ENCODE measurements at regions not wholly inside any gene's neighbourhood (a gene's known extent, or its start where the extent isn't known, plus 50 kb on each side); places are given as distances from the start of the nearest gene placed in this dataset.
"Not testable (repeated sequence)": the region's sequence is repeated elsewhere in the genome, so short reads cannot be mapped to it uniquely, and the experiment has no call there.

DNA sequence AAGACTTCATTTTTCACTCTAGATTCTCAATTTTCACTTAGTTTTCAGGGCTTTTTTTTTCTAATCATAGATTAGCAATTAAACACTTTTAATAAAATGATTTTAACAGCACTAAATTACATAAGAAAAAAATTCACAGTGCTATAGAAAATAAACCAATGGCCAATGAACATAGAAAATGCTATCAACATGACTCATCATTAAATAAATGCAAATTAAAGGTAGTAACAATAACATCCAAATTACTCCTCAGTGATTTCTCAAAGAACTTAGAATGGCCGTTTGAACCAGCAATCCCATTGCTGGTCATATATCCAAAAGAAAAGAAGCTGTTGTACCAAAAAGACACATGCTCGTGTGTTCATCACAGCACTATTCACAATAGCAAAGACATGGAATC lies 1058.9 kb downstream of the UQCRFS1 start:
- no peak overlapping the region for H3K4me3 ChIP-seq (ENCODE audit: low read depth, low read length)

DNA sequence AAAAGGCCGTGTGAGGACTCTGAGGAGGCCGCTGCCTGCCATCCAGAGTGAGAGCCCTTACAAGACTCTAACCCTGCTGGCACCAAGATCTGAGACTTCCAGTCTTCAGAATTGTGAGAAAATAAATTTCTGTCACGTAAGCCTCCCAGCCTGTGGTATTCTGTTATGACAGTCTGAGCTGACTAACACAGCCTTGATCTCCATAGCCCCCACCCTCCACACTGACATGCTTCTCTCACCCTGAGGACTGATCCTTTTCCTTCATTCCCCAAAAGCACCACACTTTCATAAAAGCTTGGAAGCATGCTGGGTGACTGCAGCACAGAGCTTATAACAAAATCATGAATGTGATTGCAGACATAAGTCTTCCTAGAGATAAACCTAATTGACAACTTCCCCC lies 1059.8 kb downstream of the UQCRFS1 start:
- no peak overlapping the region for H3K4me3 ChIP-seq (ENCODE audit: low read depth, low read length)

DNA sequence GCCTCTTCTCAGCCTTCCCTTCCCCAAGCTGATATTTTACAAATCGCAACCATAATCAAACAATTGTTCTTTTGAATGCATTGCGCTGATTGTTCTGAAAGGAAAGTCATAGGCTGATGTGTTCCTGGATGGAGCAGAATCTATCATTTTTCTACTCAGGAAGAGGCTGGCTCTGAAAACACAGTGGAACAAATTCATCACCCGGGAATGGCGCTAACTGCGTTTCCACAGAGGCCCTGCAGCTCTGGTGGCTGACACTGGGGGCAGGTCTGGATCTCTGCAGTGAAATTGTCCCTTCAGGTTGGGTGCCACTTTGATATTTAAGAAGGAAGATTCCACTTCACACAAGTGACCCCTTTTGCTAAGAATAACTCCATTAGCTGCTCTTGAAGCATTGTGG lies 1060.8 kb downstream of the UQCRFS1 start:
- H3K4me3 ChIP-seq (ENCODE audit: low read depth, low read length), result no peak overlapping the region

DNA sequence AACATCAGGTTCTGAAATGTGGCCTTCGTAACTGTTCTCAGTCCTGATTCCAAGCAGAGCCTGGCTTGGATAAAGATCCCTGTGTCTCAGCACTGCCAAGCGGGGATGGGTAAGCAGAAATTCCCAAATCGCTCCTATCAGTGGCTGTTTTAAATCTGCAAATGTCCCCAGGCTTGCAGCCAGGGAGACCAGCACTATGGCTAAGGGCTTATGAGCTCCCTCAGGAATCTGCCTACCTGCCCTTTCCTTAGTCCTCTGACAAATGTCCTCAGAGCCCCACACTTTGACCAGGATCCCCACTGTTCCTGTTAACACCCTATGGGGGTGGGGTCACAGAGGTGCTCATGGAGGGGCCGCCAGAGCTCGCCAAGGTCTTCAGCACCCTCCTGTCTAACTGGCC lies 1062.8 kb downstream of the UQCRFS1 start:
- H3K4me3 ChIP-seq (ENCODE audit: low read depth, low read length), result no peak overlapping the region

DNA sequence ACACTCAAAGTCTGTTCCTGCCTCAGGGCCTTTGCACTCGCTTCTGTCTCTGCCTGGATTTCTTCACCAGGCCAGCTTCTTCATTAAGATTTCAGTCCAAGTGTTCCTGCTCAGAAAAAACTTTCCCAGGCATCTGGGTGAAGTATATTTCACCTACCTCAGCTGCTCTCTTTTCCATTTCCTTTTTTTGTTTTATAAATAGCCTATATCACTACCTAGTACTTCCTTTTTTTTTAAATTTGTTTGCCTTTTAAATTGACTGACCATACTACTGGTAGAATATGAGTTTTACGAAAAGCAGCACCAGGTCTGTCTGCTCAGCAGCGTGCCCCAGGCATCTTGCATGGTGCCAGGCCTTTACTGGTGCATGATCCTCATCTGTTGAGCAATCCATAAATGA lies 1064.4 kb downstream of the UQCRFS1 start:
- no peak overlapping the region for H3K4me3 ChIP-seq (ENCODE audit: low read depth, low read length)

DNA sequence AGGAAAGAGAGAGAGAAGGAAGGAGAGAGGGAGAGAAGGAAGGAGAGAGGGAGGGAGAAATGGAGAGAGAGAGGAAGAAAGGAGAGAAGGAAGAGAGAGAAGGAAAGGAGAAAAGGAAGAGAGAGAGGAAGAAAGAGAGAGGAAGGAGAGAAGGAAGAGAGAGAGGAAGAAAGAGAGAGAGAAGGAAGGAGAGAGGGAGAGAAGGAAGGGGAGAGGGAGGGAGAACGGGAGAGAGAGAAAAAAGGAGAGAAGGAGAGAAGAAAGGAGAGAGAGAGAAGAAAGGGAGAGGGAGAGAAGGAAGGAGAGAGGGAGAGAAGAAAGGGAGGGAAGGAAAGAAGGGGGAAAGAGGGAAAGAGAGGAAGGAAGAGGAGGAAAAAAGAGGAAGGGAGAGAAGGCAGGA lies 1070.7 kb downstream of the UQCRFS1 start:
- H3K4me3 ChIP-seq (ENCODE audit: low read depth, low read length), result no peak overlapping the region

DNA sequence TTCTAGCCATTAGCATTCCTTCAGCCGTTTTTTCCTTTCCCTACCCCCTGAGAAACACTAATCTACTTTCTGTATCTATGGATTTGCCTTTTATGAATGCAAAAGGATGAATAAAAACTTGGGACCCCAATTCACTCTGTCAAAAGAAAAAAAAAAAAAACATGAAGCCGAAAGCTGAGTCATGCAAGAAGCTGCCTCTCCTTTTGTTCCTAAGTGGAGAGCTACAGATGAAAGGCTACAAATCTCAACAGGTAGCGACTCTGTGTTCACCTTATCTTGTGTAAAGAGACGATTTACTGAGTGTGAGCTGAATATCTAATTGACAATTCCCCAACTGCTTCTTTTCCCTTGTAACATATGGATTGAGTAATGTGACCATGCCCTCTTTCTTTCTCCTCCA lies 1072.8 kb downstream of the UQCRFS1 start:
- H3K4me3 ChIP-seq (ENCODE audit: low read depth, low read length), result no peak overlapping the region

DNA sequence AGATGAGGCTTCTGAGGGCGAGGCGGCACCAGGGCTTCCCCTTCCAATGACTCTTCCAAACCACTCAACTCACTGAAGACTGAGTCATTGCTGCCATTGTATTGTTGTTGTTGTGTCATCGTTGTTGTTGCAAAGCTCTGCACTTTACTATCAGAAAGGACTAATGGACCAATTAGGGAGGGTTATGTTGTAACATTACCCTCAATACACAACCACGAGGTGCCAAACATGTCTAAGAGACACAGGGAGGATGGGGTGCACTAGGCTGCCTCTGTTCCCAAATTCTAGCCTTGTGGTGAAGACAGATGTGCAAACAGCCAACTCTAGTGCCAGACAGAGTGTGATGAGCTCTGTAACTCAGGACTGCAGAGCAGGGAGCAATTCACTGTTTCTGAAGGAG lies 1075.2 kb downstream of the UQCRFS1 start:
- no peak overlapping the region for H3K4me3 ChIP-seq (ENCODE audit: low read depth, low read length)

DNA sequence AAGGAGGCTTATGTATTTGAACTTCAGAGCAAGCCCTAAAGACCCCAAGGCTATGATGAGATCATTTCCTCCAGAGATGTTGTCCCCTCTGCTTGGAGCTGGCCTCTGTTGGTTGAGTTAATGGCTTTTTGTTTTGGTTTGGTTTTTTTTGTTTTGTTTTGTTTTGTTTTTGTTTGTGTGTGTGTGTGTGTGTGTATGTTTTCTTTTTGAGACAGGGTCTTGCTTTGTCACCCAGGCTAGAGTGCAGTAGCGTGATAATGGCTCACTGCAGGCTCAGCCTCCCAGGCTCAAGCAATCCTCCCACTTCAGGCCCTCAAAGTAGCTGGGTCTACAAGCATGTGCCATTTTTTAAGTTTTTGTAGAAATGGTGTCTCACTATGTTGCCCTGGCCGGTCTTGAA lies 1076.2 kb downstream of the UQCRFS1 start:
- H3K4me3 ChIP-seq (ENCODE audit: low read depth, low read length), result no peak overlapping the region

DNA sequence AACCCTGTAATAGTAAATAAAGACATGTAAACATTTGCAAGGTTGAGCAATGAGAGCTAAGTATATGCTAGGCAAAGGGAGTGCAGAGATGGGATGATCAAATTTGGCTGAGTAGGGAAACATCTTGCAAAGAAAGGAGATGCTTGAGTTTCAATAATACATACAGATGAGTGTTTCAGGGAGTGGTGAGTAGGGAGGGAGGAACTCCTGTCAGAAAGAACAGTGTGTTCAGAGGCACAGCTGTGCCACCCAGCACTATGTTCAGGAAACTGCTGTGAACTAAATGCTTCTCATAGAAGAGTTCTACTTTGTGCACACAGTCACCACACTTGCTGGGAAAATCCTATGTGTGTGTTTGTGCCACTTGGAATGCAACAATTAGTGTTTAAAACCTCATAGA lies 1077.1 kb downstream of the UQCRFS1 start:
- no peak overlapping the region for H3K4me3 ChIP-seq (ENCODE audit: low read depth, low read length)

DNA sequence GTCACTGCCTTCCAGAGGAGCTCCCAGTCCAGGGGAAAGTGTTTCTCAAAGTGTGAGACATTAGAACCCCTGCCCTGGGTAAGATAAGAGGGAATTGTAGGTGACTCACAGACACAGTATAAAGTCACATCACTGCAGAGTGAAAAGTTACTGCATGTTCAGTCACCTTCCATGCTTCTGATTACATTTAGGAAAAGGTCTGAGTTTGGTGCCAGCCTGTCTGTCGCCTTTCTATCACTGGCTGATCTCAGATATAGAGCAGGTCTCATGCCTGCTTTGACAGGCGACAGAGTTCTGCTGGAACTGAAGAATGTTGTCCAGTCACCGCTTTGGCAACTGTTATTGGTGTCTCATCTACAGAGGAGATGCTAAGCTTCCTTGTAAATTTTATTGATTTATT lies 1078.6 kb downstream of the UQCRFS1 start:
- H3K4me3 ChIP-seq (ENCODE audit: low read depth, low read length), result no peak overlapping the region

DNA sequence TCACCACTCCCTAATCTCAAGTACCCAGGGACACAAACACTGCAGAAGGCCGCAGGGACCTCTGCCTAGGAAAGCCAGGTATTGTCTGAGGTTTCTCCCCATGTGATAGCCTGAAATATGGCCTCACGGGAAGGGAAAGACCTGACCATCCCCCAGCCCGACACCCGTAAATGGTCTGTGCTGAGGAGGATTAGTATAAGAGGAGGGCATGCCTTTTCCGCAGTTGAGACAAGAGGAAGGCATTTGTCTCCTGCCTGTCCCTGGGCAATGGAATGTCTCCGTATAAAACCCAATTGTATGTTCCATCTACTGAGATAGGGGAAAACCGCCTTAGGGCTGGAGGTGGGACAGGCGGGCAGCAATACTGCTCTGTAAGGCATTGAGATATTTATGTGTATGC lies 1082.1 kb downstream of the UQCRFS1 start:
- not testable (repeated sequence) for H3K4me3 ChIP-seq (ENCODE audit: low read depth, low read length)

DNA sequence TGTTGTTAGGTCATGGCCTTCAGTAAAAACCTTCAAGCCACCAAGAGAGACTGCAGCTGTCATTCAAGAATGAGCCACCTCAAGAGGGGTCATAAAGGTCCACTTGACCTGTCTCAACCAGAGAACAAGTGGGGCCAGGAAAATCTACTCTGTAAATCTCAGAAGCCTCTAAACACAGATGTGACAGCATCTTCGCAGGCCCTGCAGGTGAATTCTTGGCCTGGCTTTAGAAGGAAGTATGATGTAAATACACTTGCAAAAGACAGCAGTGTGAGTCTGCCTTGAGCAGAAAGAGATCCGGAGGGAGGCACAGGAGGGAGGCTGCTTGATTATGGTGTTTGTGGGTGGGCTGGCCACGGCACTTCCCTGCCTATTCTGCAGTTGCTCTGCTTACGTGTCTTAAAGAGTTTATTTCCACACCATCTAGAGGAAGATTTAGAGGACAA lies 1082.9 kb downstream of the UQCRFS1 start:
- no peak overlapping the region for H3K4me3 ChIP-seq (ENCODE audit: low read depth, low read length)

DNA sequence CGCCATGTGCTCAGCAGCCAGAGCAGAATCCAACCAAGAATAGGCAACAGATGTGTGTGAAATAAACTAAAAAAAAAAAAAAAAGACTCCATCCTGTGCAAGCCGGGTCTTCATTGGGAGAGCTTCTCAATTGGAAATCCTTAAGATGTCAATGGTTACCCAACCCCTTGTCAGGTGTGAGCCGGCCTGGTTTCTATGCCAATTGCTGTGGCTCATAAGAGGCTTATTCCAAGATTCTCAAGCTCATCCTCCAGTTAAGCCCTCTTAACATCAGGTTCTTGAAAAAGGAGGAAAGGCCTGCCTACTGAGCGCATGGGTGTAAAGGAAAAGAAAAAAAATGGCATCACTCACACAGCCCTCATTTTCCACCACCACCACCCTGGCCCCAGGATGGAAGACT lies 1084.6 kb downstream of the UQCRFS1 start:
- H3K4me3 ChIP-seq (ENCODE audit: low read depth, low read length), result no peak overlapping the region

DNA sequence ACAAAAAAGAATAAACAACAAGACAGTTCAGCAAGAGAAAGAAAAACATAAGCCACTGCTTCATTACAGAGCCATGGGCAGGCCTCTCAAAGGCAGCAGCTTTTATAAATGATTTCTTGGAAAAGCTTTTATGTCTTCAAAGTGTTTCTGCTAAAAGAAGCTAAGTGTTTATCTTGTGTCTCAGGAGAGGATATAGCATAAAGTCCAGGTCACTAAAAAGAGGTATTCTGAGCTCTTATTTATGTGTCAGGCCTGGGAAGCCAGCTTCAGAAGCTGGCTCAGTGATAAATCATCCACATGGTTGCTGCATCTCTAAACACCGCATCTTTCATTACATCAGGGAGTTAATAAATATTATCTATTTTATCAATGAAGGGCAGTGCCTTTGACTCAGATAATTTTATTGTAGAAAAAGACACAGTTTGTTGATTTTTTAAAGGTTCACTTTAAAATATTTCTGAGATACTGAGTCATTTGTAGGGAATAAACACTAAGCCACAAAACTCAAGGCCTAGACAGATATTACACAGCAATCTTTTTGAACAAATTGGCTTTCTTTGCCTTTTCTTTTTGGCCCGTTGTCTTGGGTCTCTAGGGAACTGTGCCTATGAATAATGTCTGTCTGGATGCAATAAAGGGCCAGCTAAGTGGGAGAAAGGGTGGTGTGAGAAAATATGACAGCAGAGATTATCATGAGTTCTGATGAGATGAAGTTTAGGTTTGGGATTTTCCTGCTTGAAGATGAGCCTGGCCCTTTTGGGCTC lies 1086.6 kb downstream of the UQCRFS1 start:
- no peak overlapping the region for H3K4me3 ChIP-seq (ENCODE audit: low read depth, low read length)

DNA sequence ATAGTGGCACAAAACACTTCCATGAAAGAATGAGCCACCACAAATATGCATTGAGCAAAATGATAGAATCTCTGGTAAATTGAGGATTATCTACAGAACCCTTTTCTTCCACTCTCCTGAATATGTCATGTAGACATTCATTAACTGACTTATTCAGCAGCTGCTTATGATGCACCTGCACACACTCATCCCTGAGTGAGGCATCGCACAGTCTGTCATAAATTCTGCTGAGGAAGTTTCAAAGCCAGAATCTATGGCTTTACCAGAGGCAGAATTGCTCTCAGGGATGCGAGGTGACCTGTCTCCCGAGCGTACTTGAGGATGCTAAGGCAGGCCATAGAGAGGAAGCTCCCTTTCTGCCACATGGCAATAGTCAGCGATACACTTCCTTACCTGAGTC lies 1090.2 kb downstream of the UQCRFS1 start:
- H3K4me3 ChIP-seq (ENCODE audit: low read depth, low read length), result no peak overlapping the region

DNA sequence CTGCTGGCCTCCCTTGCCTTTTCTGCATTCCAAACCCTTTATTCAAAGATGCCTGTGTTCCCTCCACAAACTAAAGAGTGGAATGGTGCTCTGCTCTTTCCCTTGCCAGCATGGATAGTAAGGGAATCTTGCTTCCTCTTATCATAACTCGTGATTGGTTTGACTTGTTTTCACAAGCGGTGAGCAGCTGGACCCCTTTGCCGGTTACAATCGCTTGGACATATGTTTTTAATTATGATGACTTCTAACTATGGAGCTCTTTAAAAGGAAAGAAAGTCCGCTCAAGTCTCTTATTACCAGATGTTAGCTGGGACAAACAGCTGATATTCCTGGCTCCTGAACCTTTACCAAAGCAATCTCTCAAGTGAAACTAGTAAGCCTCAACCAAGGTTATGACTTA lies 1094.7 kb downstream of the UQCRFS1 start:
- no peak overlapping the region for H3K4me3 ChIP-seq (ENCODE audit: low read depth, low read length)

DNA sequence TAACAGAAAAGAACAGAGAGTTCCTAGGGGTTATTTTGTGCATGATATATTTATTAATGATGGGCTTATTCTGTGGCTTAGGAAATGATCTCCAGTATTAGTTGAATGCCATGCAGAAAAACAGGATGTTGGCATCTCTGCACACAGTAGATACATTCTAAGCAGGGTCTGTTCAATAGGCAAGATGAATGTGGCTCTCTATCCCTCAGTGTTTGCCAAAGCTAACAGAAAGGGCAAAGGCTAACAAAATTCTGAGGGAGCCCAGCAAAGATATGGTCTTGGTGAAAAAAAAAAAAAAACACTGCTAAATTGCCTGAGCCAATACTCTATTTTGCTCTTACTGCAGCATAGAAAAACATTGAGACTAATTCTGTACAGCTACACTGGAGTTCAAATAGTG lies 1095.8 kb downstream of the UQCRFS1 start:
- H3K4me3 ChIP-seq (ENCODE audit: low read depth, low read length), result no peak overlapping the region

DNA sequence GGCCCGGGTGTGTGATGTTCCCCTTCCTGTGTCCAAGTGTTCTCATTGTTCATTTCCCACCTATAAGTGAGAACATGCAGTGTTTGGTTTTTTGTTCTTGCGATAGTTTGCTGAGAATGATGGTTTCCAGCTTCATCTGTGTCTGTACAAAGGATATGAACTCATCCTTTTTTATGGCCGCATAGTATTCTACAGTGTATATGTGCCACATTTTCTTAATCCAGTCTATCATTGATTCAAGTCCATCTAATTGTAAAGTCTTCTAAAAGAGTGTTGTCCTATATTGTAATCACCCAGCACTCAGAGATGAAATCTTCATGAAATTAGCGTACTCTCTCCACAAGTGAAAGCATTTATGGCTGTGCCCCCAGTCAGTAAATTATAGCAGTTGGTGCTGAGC lies 1096.6 kb downstream of the UQCRFS1 start:
- not testable (repeated sequence) for H3K4me3 ChIP-seq (ENCODE audit: low read depth, low read length)

DNA sequence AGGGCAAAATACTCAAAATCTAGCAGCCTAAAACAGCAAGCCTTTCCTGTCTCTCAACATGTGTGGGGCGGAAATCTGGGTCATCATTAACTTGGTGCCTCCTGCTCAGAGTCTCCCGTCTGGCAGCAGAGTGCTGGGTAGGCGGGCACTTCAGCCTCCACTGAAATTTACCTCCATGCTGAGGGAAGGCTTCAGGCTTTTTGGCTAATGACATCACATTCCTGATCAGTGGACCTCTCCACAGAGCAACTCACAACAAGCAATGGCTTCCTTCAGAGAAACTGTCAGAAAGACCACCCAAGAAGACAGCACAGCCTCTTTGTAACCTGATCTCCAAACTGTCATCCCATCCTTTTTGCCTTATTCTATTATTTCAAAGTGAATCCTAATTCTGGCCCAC lies 1109.0 kb downstream of the UQCRFS1 start:
- H3K4me3 ChIP-seq (ENCODE audit: low read depth, low read length), result no peak overlapping the region

DNA sequence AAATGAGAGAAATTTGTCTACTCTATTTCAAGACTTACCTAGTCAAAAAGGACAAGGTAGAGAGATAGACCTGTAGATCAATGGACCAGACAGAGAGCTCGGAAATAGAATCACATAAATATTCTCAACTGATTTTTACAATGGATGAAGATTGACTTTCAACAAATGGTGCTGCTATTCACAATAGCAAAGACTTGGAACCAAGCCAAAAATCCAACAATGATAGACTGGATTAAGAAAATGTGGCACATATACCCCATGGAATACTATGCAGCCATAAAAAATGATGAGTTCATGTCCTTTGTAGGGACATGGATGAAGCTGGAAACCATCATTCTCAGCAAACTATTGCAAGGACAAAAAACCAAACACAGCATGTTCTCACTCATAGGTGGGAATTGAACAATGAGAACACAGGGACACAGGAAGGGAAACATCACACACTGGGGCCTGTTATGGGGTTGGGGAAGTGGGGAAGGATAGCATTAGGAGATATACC lies 1128.2 kb downstream of the UQCRFS1 start:
- not testable (repeated sequence) for H3K4me3 ChIP-seq (ENCODE audit: low read depth, low read length)

DNA sequence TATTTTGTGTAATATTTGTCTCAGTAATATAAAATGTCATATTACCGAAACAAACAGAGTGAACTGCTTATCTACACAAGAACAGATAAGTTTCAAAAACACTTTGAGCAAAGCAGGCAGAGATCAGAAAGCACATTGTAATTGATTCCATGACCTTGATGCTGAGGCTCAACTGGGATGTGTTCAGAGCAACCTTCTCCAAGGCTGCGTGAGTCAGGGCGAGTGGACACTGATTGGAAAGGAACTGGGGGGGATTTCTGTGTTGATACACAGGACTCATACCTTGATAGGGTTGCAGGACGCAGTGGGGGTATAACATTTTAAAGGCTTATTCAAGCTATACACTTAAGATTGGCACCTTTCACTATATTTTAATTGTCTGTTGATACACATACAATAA lies 1136.3 kb downstream of the UQCRFS1 start:
- H3K4me3 ChIP-seq (ENCODE audit: low read depth, low read length), result no peak overlapping the region

DNA sequence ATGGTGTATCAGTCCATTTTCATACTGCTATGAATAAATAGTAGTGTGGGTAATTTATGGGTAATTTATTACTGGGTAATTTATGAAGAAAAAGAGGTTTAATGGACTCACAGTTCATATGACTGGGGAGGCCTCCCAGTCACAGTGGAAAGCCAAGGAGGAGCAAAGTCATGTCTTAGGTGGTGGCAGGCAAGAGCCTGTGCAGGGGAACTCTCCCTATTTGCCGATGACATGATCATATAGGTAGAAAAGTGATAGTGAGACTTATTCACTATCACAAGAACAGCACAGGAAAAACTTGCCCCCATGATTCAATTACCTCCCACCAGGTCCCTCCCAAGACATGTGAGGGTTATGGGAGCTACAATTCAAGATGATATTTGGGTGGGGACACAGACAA lies 1137.7 kb downstream of the UQCRFS1 start:
- no peak overlapping the region for H3K4me3 ChIP-seq (ENCODE audit: low read depth, low read length)
